ENCODE measurements at regions not wholly inside any gene's neighbourhood (a gene's known extent, or its start where the extent isn't known, plus 50 kb on each side); places are given as distances from the start of the nearest gene placed in this dataset.
"Not testable (repeated sequence)": the region's sequence is repeated elsewhere in the genome, so short reads cannot be mapped to it uniquely, and the experiment has no call there.

GRCh38 chr7:113279256-113279655 is 160.9 kb upstream of the SMIM30 start:
- Histone ChIP-seq H3K9me3 (ENCODE audit: control insufficient read depth in 4 of 4, low read length in 3 of 4) (no peaks in the 10 kb centered on the region), H3K9ac (ENCODE audit: low read depth in 1 of 2, low read length in 2 of 2) (no peak overlapping the region), H3K4me3 (ENCODE audit: low read depth in 1 of 3, low read length in 3 of 3) (no peak overlapping the region), H3K4me1 (ENCODE audit: control insufficient read depth in 4 of 4, insufficient read depth in 4 of 4, low read length in 3 of 4) (no peaks in the 10 kb centered on the region), H3K27ac (ENCODE audit: low read depth in 1 of 2, low read length in 2 of 2) (no peak overlapping the region), H3K36me3 (ENCODE audit: control insufficient read depth in 4 of 4, insufficient read depth in 3 of 4, low read depth in 1 of 4, low read length in 3 of 4) (no peaks in the 10 kb centered on the region), H3K27me3 (ENCODE audit: control insufficient read depth in 4 of 4, insufficient read depth in 4 of 4, low read length in 3 of 4) (peaks cover 0 to 3% (median 0%) of the 10 kb centered on the region in 4 donors)
- TF ChIP-seq JUND (IDR thresholded peaks at IDR 0.05) (no peak), HNF4G (IDR thresholded peaks at IDR 0.05) (no peak), FOXA1 (IDR thresholded peaks at IDR 0.05) (no peak), MAX (IDR thresholded peaks at IDR 0.05) (no peak)
- DNase-seq (ENCODE audit: low spot score): no peak

- H3K9me3 ChIP-seq (ENCODE audit: control insufficient read depth in 4 of 4, low read length in 3 of 4): peaks cover 0 to 7% (median under 1%) of the 10 kb centered on the region in 4 donors
- H3K9ac ChIP-seq (ENCODE audit: low read depth in 1 of 2, low read length in 2 of 2): no peak overlapping the region
- H3K4me1 ChIP-seq (ENCODE audit: control insufficient read depth in 4 of 4, insufficient read depth in 4 of 4, low read length in 3 of 4): no peaks in the 10 kb centered on the region
- no peak for DNase-seq (ENCODE audit: low spot score)
- no peak for TF ChIP-seq ZBTB33 (IDR thresholded peaks at IDR 0.05)
- TF ChIP-seq RXRA (IDR thresholded peaks at IDR 0.05): no peak
- no peak for TF ChIP-seq RAD21 (IDR thresholded peaks at IDR 0.05)
- TF ChIP-seq GABPA (IDR thresholded peaks at IDR 0.05 in 1 of 2, conservative IDR thresholded peaks at IDR 0.05 in 1 of 2): no peak
- no peak for TF ChIP-seq EGR1 (IDR thresholded peaks at IDR 0.05; ENCODE audit: low read depth in 2 of 2)
- no peak for TF ChIP-seq MAX (IDR thresholded peaks at IDR 0.05)
- TF ChIP-seq HNF4A (conservative IDR thresholded peaks at IDR 0.05): no peak
- no peak for TF ChIP-seq NR2F2 (IDR thresholded peaks at IDR 0.05)
- TF ChIP-seq TAF1 (conservative IDR thresholded peaks at IDR 0.05): no peak
- TF ChIP-seq REST (IDR thresholded peaks at IDR 0.05): no peak
- TF ChIP-seq FOXA2 (IDR thresholded peaks at IDR 0.05): no peak
- TF ChIP-seq ATF3 (IDR thresholded peaks at IDR 0.05): no peak
- TF ChIP-seq FOXA1 (IDR thresholded peaks at IDR 0.05): no peak
- no peak for TF ChIP-seq CTCF (IDR thresholded peaks at IDR 0.05; ENCODE audit: low read depth, low read length, missing input control)
- WGBS: 67% methylated on average over 2 of the region's 2 CpGs
- no peaks in the 10 kb centered on the region for H3K27me3 ChIP-seq (ENCODE audit: control insufficient read depth in 4 of 4, insufficient read depth in 4 of 4, low read length in 3 of 4)
- H3K27ac ChIP-seq (ENCODE audit: low read depth in 1 of 2, low read length in 2 of 2): no peak overlapping the region
- H3K36me3 ChIP-seq (ENCODE audit: control insufficient read depth in 4 of 4, insufficient read depth in 3 of 4, low read depth in 1 of 4, low read length in 3 of 4): no peaks in the 10 kb centered on the region
- no peak overlapping the region for H3K4me3 ChIP-seq (ENCODE audit: low read depth in 1 of 3, low read length in 3 of 3)
Observed at GRCh38 chr7:113270790-113271189, 152.4 kb upstream of the SMIM30 start.

- 88% methylated on average over 3 of the region's 3 CpGs for whole genome bisulfite sequencing
- not testable (repeated sequence) for H3K27me3 ChIP-seq (ENCODE audit: control insufficient read depth in 4 of 4, insufficient read depth in 4 of 4, low read length in 3 of 4); H3K9me3 ChIP-seq (ENCODE audit: control insufficient read depth in 4 of 4, low read length in 3 of 4); DNase-seq (ENCODE audit: low spot score); H3K27ac ChIP-seq (ENCODE audit: low read depth in 1 of 2, low read length in 2 of 2); H3K9ac ChIP-seq (ENCODE audit: low read depth in 1 of 2, low read length in 2 of 2); H3K36me3 ChIP-seq (ENCODE audit: control insufficient read depth in 4 of 4, insufficient read depth in 3 of 4, low read depth in 1 of 4, low read length in 3 of 4); H3K4me1 ChIP-seq (ENCODE audit: control insufficient read depth in 4 of 4, insufficient read depth in 4 of 4, low read length in 3 of 4); H3K4me3 ChIP-seq (ENCODE audit: low read depth in 1 of 3, low read length in 3 of 3)
Observed at GRCh38 chr7:113269592-113269991, 151.2 kb upstream of the SMIM30 start.

Measured in liver (tissue), 8 donors.